CD4-positive, alpha-beta T cell treated with Interleukin-15 for 4 hours (primary cell): ENCODE measurements at regions not wholly inside any gene's neighbourhood (a gene's known extent, or its start where the extent isn't known, plus 50 kb on each side); places are given as distances from the start of the nearest gene placed in this dataset.

Experiments
- DNase-seq: peaks from one replicate; pipeline ENCODE4 v3.0.0-alpha.2; 2020; ENCODE audit warnings: low spot score

GRCh38 chr10:131733596-131733995 is 167.2 kb upstream of the PPP2R2D start:
- no peak for DNase-seq

- no peak for DNase-seq
Measured at GRCh38 chr10:131735577-131735976, 165.2 kb upstream of the PPP2R2D start.

- no peak for DNase-seq
Measured at GRCh38 chr10:131736321-131736980, 164.4 kb upstream of the PPP2R2D start.

- no peak for DNase-seq
Measured at GRCh38 chr10:131737543-131738395, 163.0 kb upstream of the PPP2R2D start.

GRCh38 chr10:131738396-131738735 is 162.4 kb upstream of the PPP2R2D start:
- no peak for DNase-seq

- no peak for DNase-seq
Measured at GRCh38 chr10:131739206-131739605, 161.6 kb upstream of the PPP2R2D start.

- DNase-seq, result no peak
Measured at GRCh38 chr10:131742500-131742951, 158.3 kb upstream of the PPP2R2D start.

- no peak for DNase-seq
Measured at GRCh38 chr10:131743190-131744151, 157.3 kb upstream of the PPP2R2D start.

- no peak for DNase-seq
Measured at GRCh38 chr10:131744346-131744745, 156.5 kb upstream of the PPP2R2D start.

GRCh38 chr10:131745591-131745990 is 155.2 kb upstream of the PPP2R2D start:
- no peak for DNase-seq

GRCh38 chr10:131746241-131746711 is 154.5 kb upstream of the PPP2R2D start:
- DNase-seq, result no peak

GRCh38 chr10:131746785-131747184 is 154.0 kb upstream of the PPP2R2D start:
- DNase-seq, result no peak

GRCh38 chr10:131747251-131747650 is 153.6 kb upstream of the PPP2R2D start:
- no peak for DNase-seq

GRCh38 chr10:131747791-131748190 is 153.0 kb upstream of the PPP2R2D start:
- DNase-seq, result no peak

GRCh38 chr10:131748191-131748590 is 152.6 kb upstream of the PPP2R2D start:
- DNase-seq, result no peak

GRCh38 chr10:131748831-131749766 is 151.7 kb upstream of the PPP2R2D start:
- no peak for DNase-seq

- no peak for DNase-seq
Measured at GRCh38 chr10:131749767-131750142, 151.1 kb upstream of the PPP2R2D start.

GRCh38 chr10:131750171-131750895 is 150.5 kb upstream of the PPP2R2D start:
- no peak for DNase-seq

- no peak for DNase-seq
Measured at GRCh38 chr10:131750973-131751826, 149.6 kb upstream of the PPP2R2D start.
